ENCODE measurements at regions not wholly inside any gene's neighbourhood (a gene's known extent, or its start where the extent isn't known, plus 50 kb on each side); places are given as distances from the start of the nearest gene placed in this dataset.
"Not testable (repeated sequence)": the region's sequence is repeated elsewhere in the genome, so short reads cannot be mapped to it uniquely, and the experiment has no call there.

DNA sequence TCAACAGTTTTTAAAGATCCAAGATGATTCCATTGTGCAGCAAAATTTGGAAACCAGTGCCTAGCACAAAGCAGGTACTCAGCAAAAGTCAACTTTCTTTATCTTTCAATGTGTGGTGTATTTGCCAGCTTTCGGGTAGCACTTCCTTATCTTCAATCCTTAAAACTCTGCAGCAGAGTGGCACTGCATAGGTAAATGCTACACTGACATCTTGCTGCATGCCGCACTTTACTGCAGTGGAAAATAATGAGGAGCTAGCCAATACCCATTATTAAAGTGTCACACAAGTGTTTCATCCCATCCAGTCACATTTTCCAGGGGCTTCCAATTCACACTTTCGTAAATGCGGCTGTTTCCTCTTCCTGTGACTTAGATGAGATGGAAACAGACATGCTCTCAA, 401.7 kb upstream of the SPATA31A3 start:
- H2AK9ac ChIP-seq (replicated peaks; ENCODE audit: low read depth, low read length, poor library complexity); H2BK120ac ChIP-seq (ENCODE audit: low read depth, low read length); in situ Hi-C loops (cut with MboI; ENCODE audit: low sequenced_read_pairs); H4K20me1 ChIP-seq (ENCODE audit: insufficient read depth, low read length); H4K91ac ChIP-seq (ENCODE audit: insufficient read depth, low read depth, low read length); H4K8ac ChIP-seq (ENCODE audit: low read depth in 2 of 2, low read length in 2 of 2); intact Hi-C loops (cut with micrococcal nuclease); H4K5ac ChIP-seq (ENCODE audit: low read depth, low read length); CTCF ChIA-PET; H3K4me3 ChIP-seq (ENCODE audit: insufficient read depth, low read depth, low read length); dilution Hi-C loops (cut with HindIII; ENCODE audit: low sequenced_read_pairs, unreplicated experiment); H2AK5ac ChIP-seq (ENCODE audit: low read depth, low read length); H3K9me1 ChIP-seq (ENCODE audit: insufficient read depth, low read length); H3K56ac ChIP-seq (ENCODE audit: extremely low read depth, insufficient read depth, low read length); H2BK5ac ChIP-seq (ENCODE audit: low read depth, low read length, poor library complexity, severe bottlenecking); H3K18ac ChIP-seq (ENCODE audit: low read depth, low read length); H3K36me3 ChIP-seq (ENCODE audit: control insufficient read depth, insufficient read depth, low read length); H3K23ac ChIP-seq (ENCODE audit: low read depth, low read length); H2AFZ ChIP-seq (replicated peaks; ENCODE audit: low read length, poor library complexity); H3K4me2 ChIP-seq (ENCODE audit: low read depth, low read length); POLR2A ChIA-PET (ENCODE audit: unreplicated experiment); H3K9ac ChIP-seq (ENCODE audit: low read depth, low read length); H3K14ac ChIP-seq (replicated peaks; ENCODE audit: low read depth, low read length); DNase-seq; H3K27ac ChIP-seq (ENCODE audit: insufficient read depth, low read length); H3K9me3 ChIP-seq (ENCODE audit: control insufficient read depth, insufficient read depth, low read length); H3K4ac ChIP-seq (ENCODE audit: low read depth, low read length); H3K79me1 ChIP-seq (ENCODE audit: low read depth in 1 of 2, low read length in 2 of 2); H2BK20ac ChIP-seq (ENCODE audit: low read depth, low read length); H2BK15ac ChIP-seq (ENCODE audit: low read depth, low read length); ATAC-seq (ENCODE audit: low read depth); H3K27me3 ChIP-seq (ENCODE audit: control insufficient read depth, insufficient read depth, low read length); H3K4me1 ChIP-seq (ENCODE audit: control insufficient read depth, insufficient read depth, low read length); BruUV-seq (replicated peaks): not testable (repeated sequence)
- no CpG with 5 or more reads among the region's 4 CpGs for WGBS, 2 experiments (ENCODE audit: extremely low coverage in 2 of 2, insufficient read length in 1 of 2)

DNA sequence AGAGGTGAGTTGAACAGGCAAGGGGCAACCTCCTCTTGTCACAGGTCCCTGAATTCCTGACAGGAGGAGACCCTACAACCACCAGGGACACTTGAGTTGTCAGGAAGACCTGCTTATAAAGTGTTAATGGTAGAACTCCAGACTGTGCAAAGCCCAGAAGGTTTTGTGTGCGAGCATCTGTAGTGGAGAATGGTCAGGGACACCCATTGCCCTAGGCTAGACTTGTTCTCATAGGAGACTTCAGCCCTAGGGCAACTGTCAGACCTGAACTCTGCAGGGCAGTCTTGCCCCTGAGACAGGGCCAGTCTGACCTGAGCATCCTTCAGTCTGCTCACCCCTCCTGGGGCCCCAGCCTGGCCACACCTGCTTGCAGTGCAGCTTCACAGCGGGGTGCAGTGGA, 377.3 kb upstream of the SPATA31A3 start:
- H4K8ac ChIP-seq (ENCODE audit: low read depth in 2 of 2, low read length in 2 of 2); H3K4me2 ChIP-seq (ENCODE audit: low read depth, low read length); H3K4ac ChIP-seq (ENCODE audit: low read depth, low read length); H3K4me1 ChIP-seq (ENCODE audit: control insufficient read depth, insufficient read depth, low read length); H3K23ac ChIP-seq (ENCODE audit: low read depth, low read length); H3K27ac ChIP-seq (ENCODE audit: insufficient read depth, low read length); BruUV-seq (replicated peaks); dilution Hi-C loops (cut with HindIII; ENCODE audit: low sequenced_read_pairs, unreplicated experiment); intact Hi-C loops (cut with micrococcal nuclease); POLR2A ChIA-PET (ENCODE audit: unreplicated experiment); H3K36me3 ChIP-seq (ENCODE audit: control insufficient read depth, insufficient read depth, low read length); H3K18ac ChIP-seq (ENCODE audit: low read depth, low read length); H3K9me3 ChIP-seq (ENCODE audit: control insufficient read depth, insufficient read depth, low read length); H2BK120ac ChIP-seq (ENCODE audit: low read depth, low read length); H2BK15ac ChIP-seq (ENCODE audit: low read depth, low read length); CTCF ChIA-PET; H2AFZ ChIP-seq (replicated peaks; ENCODE audit: low read length, poor library complexity); H2BK5ac ChIP-seq (ENCODE audit: low read depth, low read length, poor library complexity, severe bottlenecking); H2BK20ac ChIP-seq (ENCODE audit: low read depth, low read length); H4K5ac ChIP-seq (ENCODE audit: low read depth, low read length); H3K56ac ChIP-seq (ENCODE audit: extremely low read depth, insufficient read depth, low read length); DNase-seq; H4K20me1 ChIP-seq (ENCODE audit: insufficient read depth, low read length); H2AK5ac ChIP-seq (ENCODE audit: low read depth, low read length); H3K27me3 ChIP-seq (ENCODE audit: control insufficient read depth, insufficient read depth, low read length); H2AK9ac ChIP-seq (replicated peaks; ENCODE audit: low read depth, low read length, poor library complexity); in situ Hi-C loops (cut with MboI; ENCODE audit: low sequenced_read_pairs); ATAC-seq (ENCODE audit: low read depth); H4K91ac ChIP-seq (ENCODE audit: insufficient read depth, low read depth, low read length); H3K9me1 ChIP-seq (ENCODE audit: insufficient read depth, low read length); H3K9ac ChIP-seq (ENCODE audit: low read depth, low read length); H3K4me3 ChIP-seq (ENCODE audit: insufficient read depth, low read depth, low read length); H3K14ac ChIP-seq (replicated peaks; ENCODE audit: low read depth, low read length); H3K79me1 ChIP-seq (ENCODE audit: low read depth in 1 of 2, low read length in 2 of 2): not testable (repeated sequence)
- WGBS, 2 experiments (ENCODE audit: extremely low coverage in 2 of 2, insufficient read length in 1 of 2) = no CpG with 5 or more reads among the region's 2 CpGs
